Chondrocyte (in vitro differentiated cells): ENCODE measurements at regions not wholly inside any gene's neighbourhood (a gene's known extent, or its start where the extent isn't known, plus 50 kb on each side); places are given as distances from the start of the nearest gene placed in this dataset.

Experiments used
- DNase-seq: peaks from one replicate; pipeline ENCODE4 v3.0.0; 2021; ENCODE audit warnings: mixed read lengths, low spot score
- H3K27ac Mint-ChIP-seq: one replicate; pipeline ENCODE4 v1.8.0; 2021; ENCODE audit warnings: mild to moderate bottlenecking, moderate library complexity, mixed read lengths; ENCODE audit not compliant: unreplicated experiment
- H3K27me3 Mint-ChIP-seq: 2 replicates; pipeline ENCODE4 v1.8.0; 2021; ENCODE audit warnings: low read depth, mixed read lengths
- H3K36me3 Mint-ChIP-seq: 2 replicates; pipeline ENCODE4 v1.8.0; 2021; ENCODE audit warnings: low read depth, mixed read lengths
- H3K4me1 Mint-ChIP-seq: 2 replicates; pipeline ENCODE4 v1.8.0; 2021; ENCODE audit warnings: low read depth, mild to moderate bottlenecking, mixed read lengths
- H3K4me3 Mint-ChIP-seq: one replicate; pipeline ENCODE4 v1.8.0; 2021; ENCODE audit warnings: mild to moderate bottlenecking, moderate library complexity, mixed read lengths; ENCODE audit not compliant: unreplicated experiment
- H3K9me3 Mint-ChIP-seq: 2 replicates; pipeline ENCODE4 v1.8.0; 2021; ENCODE audit warnings: low read depth, mixed read lengths
- TF ChIP-seq, protein P1 (sequence below): fragments of 200-600 bp; sonication (generic); IDR thresholded peaks from 2 replicates; pipeline ENCODE4 v1.5.0; 2021; ENCODE audit warnings: antibody characterized with exemption, mild to moderate bottlenecking, moderate library complexity

GRCh38 chr9:109704546-109704945 is 75.5 kb upstream of the PALM2AKAP2 start:
- Mint-ChIP-seq H3K36me3 (no peaks in the 10 kb centered on the region), H3K4me1 (peaks cover 33% of the 10 kb centered on the region)

DNA sequence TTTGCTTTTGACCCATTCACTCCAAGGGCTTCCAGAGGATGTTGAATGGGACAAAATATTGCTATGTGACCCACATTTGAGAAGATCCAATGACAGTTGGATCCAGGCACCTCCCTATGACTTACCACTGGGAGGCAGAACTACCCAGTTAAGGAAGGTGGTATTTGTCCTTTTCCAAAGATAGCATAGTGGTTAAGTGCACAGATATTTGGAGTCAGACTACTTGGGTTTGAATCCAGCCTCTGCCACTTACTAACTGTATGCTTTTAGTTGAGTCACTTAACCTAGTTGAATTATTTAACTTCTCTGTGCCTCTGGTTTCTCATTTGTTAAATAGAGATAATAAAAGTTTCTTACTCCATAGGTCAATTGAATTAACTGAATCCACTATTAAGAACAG is 74.5 kb upstream of the PALM2AKAP2 start:
- Mint-ChIP-seq H3K4me3 (no peak overlapping the region), H3K36me3 (no peaks in the 10 kb centered on the region), H3K27ac (no peak overlapping the region), H3K4me1 (peaks cover 38% of the 10 kb centered on the region), H3K9me3 (no peaks in the 10 kb centered on the region), H3K27me3 (no peaks in the 10 kb centered on the region)
- TF ChIP-seq, protein P1, sequence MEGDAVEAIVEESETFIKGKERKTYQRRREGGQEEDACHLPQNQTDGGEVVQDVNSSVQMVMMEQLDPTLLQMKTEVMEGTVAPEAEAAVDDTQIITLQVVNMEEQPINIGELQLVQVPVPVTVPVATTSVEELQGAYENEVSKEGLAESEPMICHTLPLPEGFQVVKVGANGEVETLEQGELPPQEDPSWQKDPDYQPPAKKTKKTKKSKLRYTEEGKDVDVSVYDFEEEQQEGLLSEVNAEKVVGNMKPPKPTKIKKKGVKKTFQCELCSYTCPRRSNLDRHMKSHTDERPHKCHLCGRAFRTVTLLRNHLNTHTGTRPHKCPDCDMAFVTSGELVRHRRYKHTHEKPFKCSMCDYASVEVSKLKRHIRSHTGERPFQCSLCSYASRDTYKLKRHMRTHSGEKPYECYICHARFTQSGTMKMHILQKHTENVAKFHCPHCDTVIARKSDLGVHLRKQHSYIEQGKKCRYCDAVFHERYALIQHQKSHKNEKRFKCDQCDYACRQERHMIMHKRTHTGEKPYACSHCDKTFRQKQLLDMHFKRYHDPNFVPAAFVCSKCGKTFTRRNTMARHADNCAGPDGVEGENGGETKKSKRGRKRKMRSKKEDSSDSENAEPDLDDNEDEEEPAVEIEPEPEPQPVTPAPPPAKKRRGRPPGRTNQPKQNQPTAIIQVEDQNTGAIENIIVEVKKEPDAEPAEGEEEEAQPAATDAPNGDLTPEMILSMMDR: no peak
- DNase-seq: no peak

More at GRCh38 chr9:109704546-109704945, 75.5 kb upstream of the PALM2AKAP2 start:
- no peak overlapping the region for H3K4me3 Mint-ChIP-seq
- no peak overlapping the region for H3K27ac Mint-ChIP-seq
- H3K9me3 Mint-ChIP-seq: no peaks in the 10 kb centered on the region
- H3K27me3 Mint-ChIP-seq: no peaks in the 10 kb centered on the region
- no peak for DNase-seq
- TF ChIP-seq, protein P1: no peak

GRCh38 chr9:109707355-109707754 is 72.6 kb upstream of the PALM2AKAP2 start:
- TF ChIP-seq, protein P1: no peak
- DNase-seq: no peak
- Mint-ChIP-seq H3K4me1 (peaks cover 35% of the 10 kb centered on the region), H3K27me3 (no peaks in the 10 kb centered on the region), H3K4me3 (no peak overlapping the region), H3K36me3 (no peaks in the 10 kb centered on the region), H3K9me3 (no peaks in the 10 kb centered on the region), H3K27ac (no peak overlapping the region)

DNA sequence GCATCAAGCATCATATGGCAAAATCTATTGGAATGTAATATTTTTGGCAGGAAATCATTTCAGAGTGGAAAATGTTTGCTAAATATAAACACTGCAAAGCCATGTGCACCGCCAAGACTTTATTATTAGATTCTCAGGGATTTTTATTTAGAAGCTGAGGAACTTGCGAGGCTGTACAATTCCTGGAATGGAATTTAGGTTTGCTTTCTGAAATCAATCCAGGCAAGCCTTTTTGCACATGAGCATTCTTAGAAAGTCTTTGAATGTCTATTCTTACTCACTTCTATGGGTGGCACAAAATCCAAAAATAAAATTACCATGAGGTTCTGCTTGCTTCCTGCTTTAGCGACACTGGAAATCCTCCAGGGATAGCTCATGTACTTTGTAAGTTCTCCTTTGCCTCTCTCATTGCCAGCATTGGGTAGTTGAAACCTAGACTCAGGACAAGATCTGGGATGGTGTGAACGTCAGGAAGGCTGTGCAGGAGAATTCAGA is 71.5 kb upstream of the PALM2AKAP2 start:
- no peak for DNase-seq
- H3K27me3 Mint-ChIP-seq: no peaks in the 10 kb centered on the region
- peaks cover 35% of the 10 kb centered on the region for H3K4me1 Mint-ChIP-seq
- H3K4me3 Mint-ChIP-seq: no peak overlapping the region
- peak overlapping the region; percentile 76 for H3K27ac Mint-ChIP-seq
- TF ChIP-seq, protein P1: no peak
- no peaks in the 10 kb centered on the region for H3K9me3 Mint-ChIP-seq
- H3K36me3 Mint-ChIP-seq: no peaks in the 10 kb centered on the region

GRCh38 chr9:109709866-109710265 is 70.1 kb upstream of the PALM2AKAP2 start:
- Mint-ChIP-seq H3K4me3 (no peak overlapping the region), H3K36me3 (no peaks in the 10 kb centered on the region), H3K27me3 (peaks cover 1% of the 10 kb centered on the region), H3K4me1 (peaks cover 30% of the 10 kb centered on the region), H3K27ac (no peak overlapping the region), H3K9me3 (no peaks in the 10 kb centered on the region)
- no peak for DNase-seq
- TF ChIP-seq, protein P1: no peak
